Urinary bladder (tissue), 3 donors: ENCODE measurements at regions not wholly inside any gene's neighbourhood (a gene's known extent, or its start where the extent isn't known, plus 50 kb on each side); places are given as distances from the start of the nearest gene placed in this dataset.

Experiments
- DNase-seq: peaks from one replicate; pipeline ENCODE4 v3.0.0-alpha.2; 2015; ENCODE audit errors: extremely low spot score
- H3K27ac ChIP-seq: one replicate; pipeline ENCODE4 v1.5.1; 2013; ENCODE audit warnings: low read depth, mild to moderate bottlenecking, moderate library complexity
- H3K36me3 ChIP-seq: one replicate; pipeline ENCODE4 v1.6.1; 2013; ENCODE audit warnings: mild to moderate bottlenecking, moderate library complexity; ENCODE audit not compliant: insufficient read depth
- H3K4me1 ChIP-seq: one replicate; pipeline ENCODE4 v1.6.1; 2013; ENCODE audit warnings: mild to moderate bottlenecking, moderate library complexity; ENCODE audit not compliant: insufficient read depth
- H3K4me3 ChIP-seq: one replicate; pipeline ENCODE4 v1.5.1; 2013; ENCODE audit warnings: low read depth, low read length
- WGBS: extraction: QIAGEN DNeasy Blood & Tissue Kit; methylation state at CpG from one replicate; pipeline ENCODE4 v1.1.7; 2013; 5-methylcytosine and 5-hydroxymethylcytosine counted together
- donor health status: healthy with polysubstance abuse.
- donor health status: healthy.

DNA sequence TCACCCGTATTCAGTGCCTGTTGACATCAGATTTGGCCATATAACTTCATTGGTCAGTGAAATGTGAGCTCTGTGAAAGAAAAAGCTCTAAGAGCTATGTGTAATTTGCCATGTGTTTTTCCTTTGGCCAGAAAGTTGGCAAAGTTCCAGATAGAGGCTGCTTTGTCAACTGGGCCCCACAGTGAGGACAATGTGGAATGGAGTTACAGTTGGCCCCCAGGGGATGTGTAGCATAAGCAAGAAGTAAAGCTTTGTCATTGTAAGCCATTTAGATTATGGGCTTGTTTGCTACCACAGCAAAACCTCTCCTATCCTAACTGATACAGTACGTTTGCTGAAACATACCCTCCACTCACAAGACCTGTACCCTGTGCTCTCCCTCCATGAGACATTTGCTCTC lies 119.1 kb upstream of the HABP2 start:
- no peak overlapping the region for H3K27ac ChIP-seq
- DNase-seq: no peak
- no peak overlapping the region for H3K4me3 ChIP-seq
- H3K36me3 ChIP-seq: no peaks in the 10 kb centered on the region
- H3K4me1 ChIP-seq: no peaks in the 10 kb centered on the region
- WGBS: 83% methylated on average over 2 of the region's 2 CpGs

DNA sequence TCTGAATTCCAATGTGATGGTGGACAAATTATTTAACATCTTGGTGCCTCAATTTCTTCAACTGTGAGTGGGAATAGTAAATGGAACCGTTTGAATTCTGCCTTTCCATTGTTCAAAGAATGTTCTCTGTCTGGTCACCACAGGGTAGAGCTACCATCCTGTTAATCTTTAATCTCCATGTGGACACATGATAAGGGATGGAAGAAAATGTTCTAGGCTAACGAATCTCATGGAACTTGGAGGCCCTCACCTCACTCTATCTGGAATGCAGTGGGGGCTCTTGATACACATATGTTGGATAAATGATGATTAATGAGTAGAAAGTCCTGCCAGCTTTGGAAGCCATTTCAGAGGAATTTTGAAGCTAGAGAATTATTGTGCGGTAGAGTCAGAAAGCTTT lies 118.5 kb upstream of the HABP2 start:
- no peak overlapping the region for H3K27ac ChIP-seq
- no peak for DNase-seq
- H3K4me1 ChIP-seq: no peaks in the 10 kb centered on the region
- H3K4me3 ChIP-seq: no peak overlapping the region
- 84% methylated on average over 3 of the region's 3 CpGs for WGBS
- H3K36me3 ChIP-seq: no peaks in the 10 kb centered on the region

DNA sequence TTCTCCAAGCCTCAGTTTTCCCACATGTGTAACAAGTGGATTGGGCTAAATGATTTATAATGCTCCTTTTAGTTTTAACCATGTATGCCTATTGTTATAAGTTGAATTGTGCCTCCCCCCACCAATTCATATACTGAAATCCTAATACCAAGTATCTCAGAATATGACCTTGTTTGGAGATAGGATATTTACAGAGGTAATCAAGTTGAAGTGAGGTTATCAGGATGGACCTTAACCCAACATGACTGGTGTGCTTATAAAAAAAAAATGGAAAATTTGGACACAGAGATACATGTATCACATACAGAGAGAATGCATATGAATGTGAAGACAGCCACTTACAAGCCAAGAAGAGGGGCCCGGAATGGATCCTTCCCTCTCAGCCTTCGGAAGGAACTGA lies 117.9 kb upstream of the HABP2 start:
- H3K27ac ChIP-seq: no peak overlapping the region
- WGBS: 91% methylated on average over 2 of the region's 2 CpGs

DNA sequence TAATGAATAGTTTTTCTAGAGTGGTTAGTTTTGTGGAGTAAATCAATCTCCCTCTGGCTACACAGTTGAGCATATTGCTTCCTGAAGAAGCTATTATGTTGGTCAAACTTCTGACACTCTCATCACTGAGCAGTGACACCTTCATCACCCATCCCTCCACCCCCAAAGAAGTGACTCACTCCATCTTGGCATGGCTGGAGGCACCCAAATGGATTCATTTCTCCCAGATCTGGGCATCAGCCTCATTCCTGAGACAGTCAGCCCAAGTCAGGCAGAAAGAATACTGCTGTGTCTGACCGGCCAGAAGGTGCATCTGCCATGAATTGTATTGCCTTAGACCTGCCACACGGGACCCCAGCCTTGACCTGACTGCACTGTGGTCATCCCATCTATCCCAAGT lies 117.0 kb upstream of the HABP2 start:
- no peaks in the 10 kb centered on the region for H3K36me3 ChIP-seq
- no peaks in the 10 kb centered on the region for H3K4me1 ChIP-seq
- no peak for DNase-seq
- 86% methylated on average over 2 of the region's 2 CpGs for WGBS
- H3K4me3 ChIP-seq: no peak overlapping the region
- H3K27ac ChIP-seq: no peak overlapping the region

More for the DNA sequence above, 117.9 kb upstream of the HABP2 start:
- no peaks in the 10 kb centered on the region for H3K4me1 ChIP-seq
- H3K4me3 ChIP-seq: no peak overlapping the region
- no peak for DNase-seq
- H3K36me3 ChIP-seq: no peaks in the 10 kb centered on the region

DNA sequence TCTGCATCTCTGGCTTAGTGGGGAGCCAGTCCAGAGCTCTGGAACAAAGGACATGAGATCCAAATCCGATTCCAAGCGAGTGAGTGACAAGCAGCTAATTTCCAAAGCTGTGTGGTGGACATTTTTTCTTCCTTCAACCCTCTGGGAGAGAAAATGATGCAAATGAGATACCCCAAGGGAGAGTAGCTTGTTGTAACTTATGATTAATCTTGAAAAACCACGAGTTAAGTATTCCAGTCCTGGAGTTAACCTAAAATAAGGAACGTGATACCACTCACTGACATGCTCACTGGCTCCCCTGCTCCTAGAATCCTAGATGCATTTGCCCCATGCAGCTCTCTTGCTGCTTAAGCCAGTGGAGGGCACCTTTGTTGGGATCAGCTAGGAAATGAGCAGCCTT lies 116.0 kb upstream of the HABP2 start:
- DNase-seq: no peak
- no peaks in the 10 kb centered on the region for H3K4me1 ChIP-seq
- H3K27ac ChIP-seq: no peak overlapping the region
- 80% methylated on average over 4 of the region's 4 CpGs for WGBS
- H3K36me3 ChIP-seq: no peaks in the 10 kb centered on the region
- no peak overlapping the region for H3K4me3 ChIP-seq

DNA sequence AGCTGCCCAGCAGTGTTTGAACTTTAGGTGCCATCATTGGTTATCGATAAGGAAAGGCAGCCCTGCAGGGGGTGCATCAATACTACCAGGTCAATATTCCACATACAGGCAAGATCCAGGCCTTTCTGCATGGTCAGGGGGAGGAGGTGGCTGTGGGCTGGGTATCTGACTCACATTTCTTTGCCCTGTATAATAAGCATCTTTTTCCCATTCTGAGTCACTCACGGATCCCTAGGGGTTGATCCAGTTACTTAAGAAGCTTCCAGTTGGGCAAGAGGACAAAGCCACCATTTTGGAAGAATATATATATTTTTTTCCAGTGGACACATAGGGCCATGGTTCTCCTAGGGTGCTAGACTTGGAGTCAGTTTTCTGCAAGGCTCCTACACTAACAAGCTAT lies 114.2 kb upstream of the HABP2 start:
- no peak overlapping the region for H3K4me3 ChIP-seq
- no peaks in the 10 kb centered on the region for H3K4me1 ChIP-seq
- H3K27ac ChIP-seq: no peak overlapping the region
- H3K36me3 ChIP-seq: no peaks in the 10 kb centered on the region
- no peak for DNase-seq
- WGBS: 89% methylated on average over 2 of the region's 2 CpGs

DNA sequence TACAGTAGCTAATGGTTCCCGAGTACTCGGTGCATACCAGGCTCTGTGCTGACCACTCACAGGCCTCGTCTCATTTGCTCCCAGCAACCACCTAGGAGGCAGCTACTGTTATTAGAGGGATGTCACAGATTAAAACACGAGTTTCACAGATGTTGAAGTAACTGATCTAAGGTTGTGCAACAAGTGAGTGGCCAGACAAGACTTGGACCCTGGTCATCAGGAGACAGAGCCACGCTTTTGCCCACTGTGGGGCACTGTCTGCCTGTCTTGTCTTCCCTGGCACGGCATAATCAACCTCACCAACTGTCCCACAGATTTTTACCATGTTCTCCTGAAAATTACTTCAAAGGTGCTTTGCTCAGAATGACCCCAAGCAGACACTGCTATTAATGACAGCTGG lies 111.6 kb upstream of the HABP2 start:
- DNase-seq: no peak
- no peaks in the 10 kb centered on the region for H3K4me1 ChIP-seq
- WGBS: 89% methylated on average over 6 of the region's 6 CpGs
- no peak overlapping the region for H3K4me3 ChIP-seq
- no peak overlapping the region for H3K27ac ChIP-seq
- no peaks in the 10 kb centered on the region for H3K36me3 ChIP-seq

DNA sequence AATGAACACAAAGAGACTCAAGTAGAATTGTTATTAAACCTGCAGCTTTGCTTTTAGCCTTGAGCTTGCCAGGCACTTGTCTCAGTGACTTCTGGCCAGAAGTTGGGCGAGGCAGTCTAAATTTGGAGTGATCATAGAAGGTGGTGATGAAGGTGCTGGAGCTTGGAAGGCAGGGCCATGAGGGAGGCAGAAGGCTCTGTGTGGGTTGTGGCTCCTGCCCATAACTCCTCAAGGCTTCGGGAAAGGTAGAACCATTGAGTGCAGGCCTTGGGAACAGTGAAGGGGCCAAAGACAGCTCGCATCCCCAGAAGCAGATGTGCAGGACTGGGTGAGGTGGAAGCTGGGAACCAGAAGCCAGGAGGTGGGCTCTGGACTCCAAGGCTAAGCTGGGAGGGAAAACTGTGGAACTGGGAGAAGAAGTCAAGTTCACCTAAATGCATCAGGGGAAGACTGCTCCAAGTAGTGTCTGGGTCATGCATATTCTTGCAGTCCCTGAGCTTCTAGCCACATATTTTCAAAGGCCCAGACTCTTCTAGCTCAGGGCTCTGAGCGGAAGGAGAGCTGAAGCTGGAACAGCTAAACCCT lies 111.1 kb upstream of the HABP2 start:
- H3K27ac ChIP-seq: no peak overlapping the region
- no peak for DNase-seq
- H3K4me3 ChIP-seq: no peak overlapping the region
- H3K4me1 ChIP-seq: no peaks in the 10 kb centered on the region
- H3K36me3 ChIP-seq: no peaks in the 10 kb centered on the region
- 95% methylated on average over 4 of the region's 4 CpGs for WGBS

DNA sequence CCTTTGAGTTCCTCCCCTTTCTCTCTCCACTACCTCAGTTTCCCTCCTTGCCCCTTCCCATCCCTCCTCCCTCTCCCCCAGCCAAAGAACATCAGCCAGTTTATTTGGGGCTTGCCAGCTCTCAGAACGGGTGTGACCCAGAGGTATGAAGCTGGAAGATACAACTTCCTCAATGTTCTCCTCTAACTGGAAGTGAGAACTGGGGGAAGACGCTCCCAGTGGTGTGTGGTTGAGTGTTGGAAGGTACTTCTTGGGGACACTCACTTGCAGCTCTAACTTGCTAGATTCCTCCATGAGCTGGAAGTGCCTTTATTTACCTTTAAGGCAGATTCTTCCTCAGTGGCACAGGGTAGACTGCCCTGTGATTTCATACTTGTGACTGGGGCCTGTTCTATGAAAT lies 110.5 kb upstream of the HABP2 start:
- 77% methylated on average over 2 of the region's 2 CpGs for WGBS
- Histone ChIP-seq H3K36me3 (no peaks in the 10 kb centered on the region), H3K27ac (no peak overlapping the region), H3K4me3 (no peak overlapping the region), H3K4me1 (no peaks in the 10 kb centered on the region)
- no peak for DNase-seq

DNA sequence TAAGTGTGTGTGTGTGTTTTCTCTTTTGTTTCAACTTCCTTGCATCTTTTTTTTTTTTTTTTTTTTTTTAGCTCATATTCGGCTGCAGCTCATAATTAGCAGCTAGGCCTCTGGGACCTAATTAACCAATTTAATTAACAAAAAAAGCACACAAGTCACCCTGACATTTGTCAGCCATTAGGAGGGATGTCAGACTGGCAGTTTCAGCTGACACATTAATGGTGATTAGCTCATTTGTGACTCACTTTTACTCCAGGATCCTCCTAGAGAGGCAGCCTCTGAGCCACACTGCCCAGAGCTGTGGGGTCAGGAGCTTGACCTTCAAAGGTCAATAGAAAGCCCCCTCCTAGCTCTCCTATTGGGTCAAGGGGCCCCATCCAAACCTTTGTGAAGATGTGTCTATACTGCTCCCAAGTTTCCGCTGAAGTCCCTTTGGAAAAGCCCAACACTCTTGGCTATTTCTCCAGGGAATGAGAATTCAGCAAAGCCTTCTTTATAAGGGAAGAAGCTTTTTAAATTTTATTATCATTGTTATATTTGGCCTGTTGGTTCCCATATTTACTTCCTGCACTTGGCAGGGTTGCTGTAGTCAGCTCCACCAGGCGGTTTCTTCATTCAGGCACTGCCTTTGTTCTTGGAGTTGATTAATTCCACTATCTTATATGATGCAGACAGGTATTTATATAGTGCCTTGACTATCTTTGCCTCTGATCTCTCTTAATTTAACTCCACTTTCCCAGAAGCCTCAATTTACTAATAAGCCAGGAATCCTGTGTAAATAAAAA lies 109.5 kb upstream of the HABP2 start:
- Histone ChIP-seq H3K36me3 (no peaks in the 10 kb centered on the region), H3K27ac (no peak overlapping the region), H3K4me3 (no peak overlapping the region), H3K4me1 (no peaks in the 10 kb centered on the region)
- no peak for DNase-seq
- WGBS: 83% methylated on average over 3 of the region's 3 CpGs

DNA sequence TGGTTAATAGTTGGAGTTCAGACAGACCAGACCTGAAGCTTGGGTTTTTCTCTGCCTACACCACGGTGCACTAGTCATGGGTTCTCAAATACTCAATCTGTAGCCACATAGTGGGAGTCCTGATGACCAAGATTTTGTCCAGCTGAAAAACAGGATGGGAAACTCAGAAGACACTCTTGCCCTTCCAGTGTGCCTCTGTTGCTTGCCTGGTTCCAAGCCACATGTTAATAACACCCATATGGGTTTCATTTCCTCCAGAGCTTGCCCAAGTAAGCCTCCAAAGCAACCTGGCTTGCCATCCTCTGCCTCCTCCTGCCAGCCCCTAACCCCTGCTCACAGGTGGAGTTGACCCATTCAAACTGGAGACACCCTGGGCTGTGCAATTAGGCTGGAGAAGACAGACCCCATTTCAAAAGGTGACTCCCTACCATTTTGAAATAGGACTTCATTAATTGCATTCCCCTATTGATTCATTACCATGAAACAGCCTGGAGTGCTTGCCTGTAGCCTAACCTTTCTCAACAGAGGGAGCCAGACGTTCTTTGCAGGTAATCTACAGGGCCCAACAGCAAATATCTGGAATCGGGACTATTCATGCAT lies 108.0 kb upstream of the HABP2 start:
- Histone ChIP-seq H3K4me3 (no peak overlapping the region), H3K4me1 (no peaks in the 10 kb centered on the region), H3K36me3 (no peaks in the 10 kb centered on the region), H3K27ac (no peak overlapping the region)
- WGBS: 91% methylated on average over 3 of the region's 3 CpGs
- no peak for DNase-seq

DNA sequence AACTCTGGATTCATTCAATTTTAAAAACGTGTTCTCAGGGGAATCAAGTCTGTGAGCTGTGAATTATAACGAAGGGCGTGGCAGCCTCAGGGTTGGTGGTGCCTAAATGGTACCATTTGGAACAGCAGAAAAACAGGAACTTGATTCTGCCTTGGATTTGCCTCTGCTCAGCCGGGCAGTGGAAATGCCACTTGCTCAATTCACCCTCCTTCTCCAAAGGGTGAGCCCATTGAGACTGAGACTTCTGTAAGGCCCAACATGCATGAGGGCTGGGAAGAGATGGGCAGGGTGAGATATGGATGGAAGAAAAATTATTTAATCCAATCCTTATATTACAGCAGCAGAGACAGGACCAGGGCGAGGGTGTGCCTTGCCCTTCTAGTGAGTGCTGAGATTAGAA lies 107.1 kb upstream of the HABP2 start:
- no peak overlapping the region for H3K27ac ChIP-seq
- no peak for DNase-seq
- H3K4me3 ChIP-seq: no peak overlapping the region
- no peaks in the 10 kb centered on the region for H3K36me3 ChIP-seq
- H3K4me1 ChIP-seq: no peaks in the 10 kb centered on the region
- 93% methylated on average over 5 of the region's 5 CpGs for WGBS

DNA sequence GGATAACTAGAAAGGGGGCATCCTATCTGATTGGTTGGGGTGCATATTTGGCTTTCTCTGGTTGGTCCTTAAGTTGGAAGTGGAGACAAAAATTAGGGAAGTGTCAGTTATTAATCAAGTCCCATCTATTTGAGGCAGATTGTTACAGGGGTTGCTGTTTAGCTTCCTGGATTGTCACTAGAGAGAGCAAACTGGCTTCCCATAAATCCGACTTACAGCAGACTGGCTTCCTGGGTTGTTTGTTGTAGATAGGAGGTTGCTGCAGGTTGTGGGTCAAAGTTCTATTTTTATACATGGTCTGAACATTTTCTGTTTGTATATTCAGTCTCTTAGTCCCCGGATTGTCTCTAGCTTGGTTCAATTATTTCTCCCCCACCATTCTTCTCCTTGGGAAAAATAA lies 106.1 kb upstream of the HABP2 start:
- H3K27ac ChIP-seq: no peak overlapping the region
- no peaks in the 10 kb centered on the region for H3K36me3 ChIP-seq
- H3K4me1 ChIP-seq: no peaks in the 10 kb centered on the region
- H3K4me3 ChIP-seq: no peak overlapping the region
- 74% methylated on average over 2 of the region's 2 CpGs for WGBS
- DNase-seq: no peak

DNA sequence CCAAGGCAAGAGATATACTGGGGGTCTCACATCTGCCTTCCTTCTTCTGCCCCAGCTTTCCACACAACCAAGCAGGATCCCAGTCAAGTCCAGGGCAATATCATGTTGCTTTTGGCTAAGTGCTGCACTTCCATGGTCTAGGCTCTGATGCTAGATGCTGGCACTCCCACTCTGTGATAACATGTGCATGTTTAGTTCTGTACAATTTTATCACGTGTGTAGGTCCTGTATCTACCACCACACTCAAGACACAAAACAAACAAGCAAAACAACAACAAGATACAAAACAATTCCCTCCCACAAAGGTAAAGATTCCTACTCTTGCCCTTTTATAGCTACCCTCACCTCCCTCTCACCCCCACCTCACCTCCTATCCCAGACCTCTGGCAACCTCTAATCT lies 105.6 kb upstream of the HABP2 start:
- H3K36me3 ChIP-seq: no peaks in the 10 kb centered on the region
- WGBS: 71% methylated on average over 1 of the region's 1 CpG
- DNase-seq: no peak
- no peak overlapping the region for H3K27ac ChIP-seq
- H3K4me3 ChIP-seq: no peak overlapping the region
- H3K4me1 ChIP-seq: no peaks in the 10 kb centered on the region
